NB4 (cell line): ENCODE measurements at regions not wholly inside any gene's neighbourhood (a gene's known extent, or its start where the extent isn't known, plus 50 kb on each side); places are given as distances from the start of the nearest gene placed in this dataset.

ENCODE experiments used
- POLR2A ChIP-seq: IDR thresholded peaks from 2 replicates; pipeline ENCODE4 v1.6.1; 2011; ENCODE audit warnings: mild to moderate bottlenecking; ENCODE audit not compliant: insufficient read length; ENCODE audit errors: extremely low read depth
- TF ChIP-seq, protein P1 (sequence below): IDR thresholded peaks from 2 replicates; pipeline ENCODE4 v1.6.1; 2011; ENCODE audit warnings: low read depth, low read length

DNA sequence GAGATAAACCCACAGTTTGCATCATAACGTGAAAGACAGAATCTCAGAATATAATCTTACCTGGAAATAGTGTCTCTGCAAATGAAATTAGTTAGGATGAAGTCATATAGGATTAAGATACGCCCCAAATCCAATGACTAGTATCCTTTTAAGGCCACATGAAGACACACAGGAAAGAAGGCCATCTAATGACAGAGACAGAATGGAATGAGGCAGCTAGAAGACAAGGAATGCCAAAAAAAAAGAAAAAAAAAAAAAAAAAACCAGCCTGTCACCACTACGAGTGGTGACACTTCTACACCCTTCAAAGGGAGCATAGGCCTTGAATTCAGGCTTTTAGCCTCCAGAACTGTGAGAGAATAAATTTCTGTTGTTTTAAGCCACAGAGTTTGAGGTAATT is 82.9 kb downstream of the HYCC1 start:
- no peak for TF ChIP-seq POLR2A
- TF ChIP-seq, protein P1, sequence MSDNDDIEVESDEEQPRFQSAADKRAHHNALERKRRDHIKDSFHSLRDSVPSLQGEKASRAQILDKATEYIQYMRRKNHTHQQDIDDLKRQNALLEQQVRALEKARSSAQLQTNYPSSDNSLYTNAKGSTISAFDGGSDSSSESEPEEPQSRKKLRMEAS: no peak
